ENCODE measurements at regions not wholly inside any gene's neighbourhood (a gene's known extent, or its start where the extent isn't known, plus 50 kb on each side); places are given as distances from the start of the nearest gene placed in this dataset.

GRCh38 chr7:51778121-51778520 lies 461.5 kb upstream of the COBL start:
- TF ChIP-seq CTCF (IDR thresholded peaks at IDR 0.05) (no peak), EP300 (IDR thresholded peaks at IDR 0.05) (no peak), POLR2A (IDR thresholded peaks at IDR 0.05) (no peak)
- intact Hi-C loops (cut with DNase I): no loop called here

GRCh38 chr7:51774178-51774577 lies 457.6 kb upstream of the COBL start:
- Histone ChIP-seq H3K27me3 (no peaks in the 10 kb centered on the region), H3K27ac (no peak overlapping the region), H3K4me3 (no peak overlapping the region), H3K9me3 (no peaks in the 10 kb centered on the region), H3K36me3 (no peaks in the 10 kb centered on the region), H3K4me1 (ENCODE audit: insufficient read depth) (no peaks in the 10 kb centered on the region)
- TF ChIP-seq POLR2A (IDR thresholded peaks at IDR 0.05) (no peak), CTCF (IDR thresholded peaks at IDR 0.05) (no peak), EP300 (IDR thresholded peaks at IDR 0.05) (no peak)
- intact Hi-C loops (cut with DNase I): no loop called here
- WGBS, 3 donors: 83 to 90% (median 85%) methylated on average over 7 of the region's 7 CpGs
- DNase-seq: no peak

More at GRCh38 chr7:51778121-51778520, 461.5 kb upstream of the COBL start:
- Histone ChIP-seq H3K9me3 (no peaks in the 10 kb centered on the region), H3K27me3 (no peaks in the 10 kb centered on the region), H3K27ac (no peak overlapping the region), H3K36me3 (no peaks in the 10 kb centered on the region), H3K4me3 (no peak overlapping the region), H3K4me1 (ENCODE audit: insufficient read depth) (no peaks in the 10 kb centered on the region)
- WGBS, 3 donors: 62 to 75% (median 67%) methylated on average over 2 of the region's 2 CpGs
- DNase-seq: no peak

GRCh38 chr7:51772190-51772589 lies 455.6 kb upstream of the COBL start:
- no peak for DNase-seq
- H3K27ac ChIP-seq: no peak overlapping the region
- no peaks in the 10 kb centered on the region for H3K36me3 ChIP-seq
- H3K27me3 ChIP-seq: no peaks in the 10 kb centered on the region
- no peaks in the 10 kb centered on the region for H3K4me1 ChIP-seq (ENCODE audit: insufficient read depth)
- intact Hi-C loops (cut with DNase I): no loop called here
- H3K9me3 ChIP-seq: no peaks in the 10 kb centered on the region
- 42 to 54% (median 47%) methylated on average over 2 of the region's 2 CpGs for WGBS, 3 donors
- TF ChIP-seq POLR2A (IDR thresholded peaks at IDR 0.05) (no peak), EP300 (IDR thresholded peaks at IDR 0.05) (no peak)
- no peak overlapping the region for H3K4me3 ChIP-seq

- no peak for TF ChIP-seq CTCF (IDR thresholded peaks at IDR 0.05)
- TF ChIP-seq EP300 (IDR thresholded peaks at IDR 0.05): no peak
- TF ChIP-seq POLR2A (IDR thresholded peaks at IDR 0.05): no peak
- 84 to 89% (median 86%) methylated on average over 2 of the region's 2 CpGs for WGBS, 3 donors
- Histone ChIP-seq H3K9me3 (no peaks in the 10 kb centered on the region), H3K4me3 (no peak overlapping the region), H3K27me3 (no peaks in the 10 kb centered on the region), H3K27ac (no peak overlapping the region), H3K36me3 (no peaks in the 10 kb centered on the region), H3K4me1 (ENCODE audit: insufficient read depth) (no peaks in the 10 kb centered on the region)
- DNase-seq: no peak
- intact Hi-C loops (cut with DNase I): no loop called here
Measured at GRCh38 chr7:51764976-51765375, 448.4 kb upstream of the COBL start.

- no peak overlapping the region for H3K4me3 ChIP-seq
- intact Hi-C loops (cut with DNase I): no loop called here
- H3K27ac ChIP-seq: no peak overlapping the region
- H3K9me3 ChIP-seq: no peaks in the 10 kb centered on the region
- H3K4me1 ChIP-seq (ENCODE audit: insufficient read depth): no peaks in the 10 kb centered on the region
- H3K27me3 ChIP-seq: no peaks in the 10 kb centered on the region
- H3K36me3 ChIP-seq: no peaks in the 10 kb centered on the region
- TF ChIP-seq CTCF (IDR thresholded peaks at IDR 0.05) (no peak), EP300 (IDR thresholded peaks at IDR 0.05) (no peak), POLR2A (IDR thresholded peaks at IDR 0.05) (no peak)
- DNase-seq: no peak
- 20 to 41% (median 34%) methylated on average over 2 of the region's 2 CpGs for WGBS, 3 donors
Measured at GRCh38 chr7:51759985-51760384, 443.4 kb upstream of the COBL start.
